ENCODE measurements at regions not wholly inside any gene's neighbourhood (a gene's known extent, or its start where the extent isn't known, plus 50 kb on each side); places are given as distances from the start of the nearest gene placed in this dataset.

- Histone ChIP-seq H3K36me3 (no peaks in the 10 kb centered on the region), H3K9me3 (no peaks in the 10 kb centered on the region), H3K27me3 (no peaks in the 10 kb centered on the region), H3K4me3 (no peak overlapping the region), H3K4me1 (no peaks in the 10 kb centered on the region), H3K27ac (no peak overlapping the region)
- TF ChIP-seq CTCF (IDR thresholded peaks at IDR 0.05), result no peak
- no peak for DNase-seq (ENCODE audit: low spot score)
These were observed 72.1 kb upstream of the CHD1 start for GRCh38 chr5:99000876-99001275.

DNA sequence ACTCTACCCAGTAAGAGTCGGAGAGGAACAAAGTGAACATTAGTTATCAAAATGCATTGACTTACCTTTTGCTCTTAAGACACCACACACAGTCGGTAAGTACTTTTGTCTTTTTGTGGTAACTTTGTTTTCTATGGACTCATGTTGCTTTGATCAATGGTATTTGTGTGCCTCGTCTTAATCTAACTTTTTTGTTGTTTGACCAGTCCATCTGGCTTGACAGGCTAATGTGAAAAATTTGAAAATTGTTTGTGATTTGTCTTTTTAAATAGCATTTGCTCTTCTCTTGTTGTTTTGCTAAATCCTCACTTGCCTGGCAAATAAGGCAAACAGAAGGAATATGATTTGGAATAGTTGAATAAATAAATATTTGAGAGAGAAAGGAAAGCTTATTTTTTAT, 71.4 kb upstream of the CHD1 start:
- no peak for TF ChIP-seq CTCF (IDR thresholded peaks at IDR 0.05)
- no peak for DNase-seq (ENCODE audit: low spot score)

DNA sequence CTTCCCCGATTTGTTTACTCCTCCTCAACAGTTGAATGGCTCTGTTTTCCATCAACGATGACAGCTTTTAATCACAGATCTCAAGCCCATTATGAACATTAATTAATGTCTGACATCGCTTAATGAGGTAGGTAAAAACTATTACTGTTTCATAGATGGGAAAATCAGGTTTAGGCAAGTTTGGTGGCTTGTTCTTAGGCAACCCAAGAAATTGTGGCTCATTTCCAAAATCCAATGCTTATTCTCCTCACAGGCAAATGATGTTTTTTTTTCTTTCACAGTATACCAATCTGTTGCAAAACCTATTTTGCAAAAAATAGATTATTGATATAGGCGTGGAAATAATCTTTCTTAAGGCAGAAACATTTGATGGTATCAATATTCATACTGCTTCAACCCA, 70.8 kb upstream of the CHD1 start:
- H3K36me3 ChIP-seq, result no peaks in the 10 kb centered on the region
- DNase-seq (ENCODE audit: low spot score), result no peak
- no peaks in the 10 kb centered on the region for H3K9me3 ChIP-seq
- no peaks in the 10 kb centered on the region for H3K4me1 ChIP-seq
- no peaks in the 10 kb centered on the region for H3K27me3 ChIP-seq
- H3K4me3 ChIP-seq, result no peak overlapping the region
- no peak for TF ChIP-seq CTCF (IDR thresholded peaks at IDR 0.05)
- no peak overlapping the region for H3K27ac ChIP-seq

More for the DNA sequence above, 71.4 kb upstream of the CHD1 start:
- Histone ChIP-seq H3K4me3 (no peak overlapping the region), H3K27me3 (no peaks in the 10 kb centered on the region), H3K36me3 (no peaks in the 10 kb centered on the region), H3K4me1 (no peaks in the 10 kb centered on the region), H3K27ac (no peak overlapping the region), H3K9me3 (no peaks in the 10 kb centered on the region)

DNA sequence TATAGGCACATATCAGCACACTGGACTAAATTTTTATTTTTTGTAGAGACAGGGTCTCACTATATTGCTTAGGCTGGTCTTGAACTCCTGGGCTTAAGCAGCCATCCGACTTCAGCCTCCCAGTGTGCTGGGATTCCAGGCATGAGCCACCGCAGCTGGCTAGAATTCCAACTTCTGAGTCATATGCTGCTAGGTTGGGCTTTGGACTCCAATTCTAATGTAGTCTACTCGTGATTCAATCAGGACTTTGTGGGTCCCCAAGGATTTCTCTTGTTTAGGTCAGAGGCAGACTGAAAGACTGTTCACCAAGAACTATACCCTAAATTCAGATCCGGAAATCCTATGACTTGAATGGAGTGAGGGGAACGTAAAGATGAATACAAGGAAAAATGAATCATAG, 68.2 kb upstream of the CHD1 start:
- Histone ChIP-seq H3K27me3 (no peaks in the 10 kb centered on the region), H3K4me3 (no peak overlapping the region), H3K36me3 (no peaks in the 10 kb centered on the region), H3K27ac (no peak overlapping the region), H3K9me3 (no peaks in the 10 kb centered on the region), H3K4me1 (no peaks in the 10 kb centered on the region)
- DNase-seq (ENCODE audit: low spot score), result no peak
- TF ChIP-seq CTCF (IDR thresholded peaks at IDR 0.05), result no peak

DNA sequence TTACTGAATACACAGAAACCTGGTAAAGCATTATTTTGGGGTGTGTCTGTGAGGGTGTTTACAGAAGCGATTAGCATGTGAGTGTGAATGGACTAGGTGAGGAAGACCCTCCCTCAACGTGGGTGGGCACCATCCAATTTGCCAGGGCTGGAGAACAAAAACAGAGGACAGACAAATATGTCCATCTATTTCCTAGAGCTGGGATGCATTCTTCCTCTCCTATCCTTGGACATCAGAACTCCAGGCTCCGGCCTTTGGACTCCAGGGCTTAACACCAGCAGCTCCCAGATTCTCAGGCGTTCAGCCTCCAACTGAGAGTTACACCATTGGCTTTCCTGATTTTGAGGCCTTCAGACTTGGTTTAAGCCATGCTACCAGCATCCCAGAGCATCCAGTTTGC, 65.8 kb upstream of the CHD1 start:
- Histone ChIP-seq H3K9me3 (no peaks in the 10 kb centered on the region), H3K4me3 (no peak overlapping the region), H3K27me3 (no peaks in the 10 kb centered on the region), H3K27ac (no peak overlapping the region), H3K36me3 (no peaks in the 10 kb centered on the region), H3K4me1 (no peaks in the 10 kb centered on the region)
- TF ChIP-seq CTCF (IDR thresholded peaks at IDR 0.05), result no peak
- DNase-seq (ENCODE audit: low spot score), result no peak

DNA sequence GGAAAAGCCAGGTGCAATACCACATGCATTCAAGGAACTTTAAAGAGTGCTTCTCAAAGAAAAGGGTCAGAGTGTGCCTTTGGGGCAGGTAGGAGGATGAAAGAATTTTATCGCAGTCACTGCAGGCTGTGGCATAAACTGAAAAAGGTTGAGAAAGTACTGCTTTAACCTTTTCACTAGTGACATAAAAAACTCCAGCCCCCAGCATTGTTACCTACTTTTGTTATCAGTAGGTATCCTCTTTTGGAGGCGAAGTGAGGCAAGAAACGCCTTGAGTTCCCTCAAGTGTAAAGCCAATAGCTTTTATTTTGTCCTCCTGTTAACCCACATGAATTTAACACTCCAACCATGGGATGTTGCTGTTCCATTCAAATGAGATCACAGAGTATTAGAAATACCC, 64.7 kb upstream of the CHD1 start:
- H3K4me1 ChIP-seq, result no peaks in the 10 kb centered on the region
- TF ChIP-seq CTCF (IDR thresholded peaks at IDR 0.05), result no peak
- no peak for DNase-seq (ENCODE audit: low spot score)
- no peaks in the 10 kb centered on the region for H3K36me3 ChIP-seq
- H3K4me3 ChIP-seq, result no peak overlapping the region
- no peaks in the 10 kb centered on the region for H3K27me3 ChIP-seq
- no peaks in the 10 kb centered on the region for H3K9me3 ChIP-seq
- no peak overlapping the region for H3K27ac ChIP-seq

Data from right atrium auricular region (tissue), 2 donors.